ENCODE measurements at regions not wholly inside any gene's neighbourhood (a gene's known extent, or its start where the extent isn't known, plus 50 kb on each side); places are given as distances from the start of the nearest gene placed in this dataset.

- no peak for TF ChIP-seq CTCF (conservative IDR thresholded peaks at IDR 0.05)
- no peak for TF ChIP-seq EZH2 (IDR thresholded peaks at IDR 0.05; ENCODE audit: low read depth)
Measured at GRCh38 chr13:99646866-99647595, 145.8 kb downstream of the TM9SF2 start.
